ENCODE measurements at regions not wholly inside any gene's neighbourhood (a gene's known extent, or its start where the extent isn't known, plus 50 kb on each side); places are given as distances from the start of the nearest gene placed in this dataset.

GRCh38 chr2:40803900-40804299 lies 352.0 kb upstream of the SLC8A1 start:
- no peak for DNase-seq (ENCODE audit: low read depth)

- DNase-seq (ENCODE audit: low read depth), result no peak
These were observed 357.3 kb upstream of the SLC8A1 start for GRCh38 chr2:40809156-40809555.

DNA sequence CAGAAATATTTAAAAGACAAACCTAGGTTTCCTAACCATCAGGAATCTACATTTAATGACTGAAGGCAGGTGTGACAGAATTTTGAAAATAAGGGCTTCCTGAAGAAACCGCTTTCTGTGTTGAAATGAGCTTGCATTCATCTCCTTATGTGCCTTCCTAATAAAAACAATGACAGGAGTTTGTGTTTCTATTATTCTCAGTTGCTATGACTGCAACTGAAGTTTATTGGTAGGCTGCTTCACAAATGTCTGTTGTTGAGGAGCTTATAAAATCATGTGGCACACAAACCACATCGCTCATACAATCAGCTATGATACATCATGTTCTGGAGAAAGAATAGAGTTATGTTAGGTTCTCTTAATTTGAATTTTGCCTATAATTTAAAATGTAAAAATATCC lies 362.7 kb upstream of the SLC8A1 start:
- no peak for DNase-seq (ENCODE audit: low read depth)

DNA sequence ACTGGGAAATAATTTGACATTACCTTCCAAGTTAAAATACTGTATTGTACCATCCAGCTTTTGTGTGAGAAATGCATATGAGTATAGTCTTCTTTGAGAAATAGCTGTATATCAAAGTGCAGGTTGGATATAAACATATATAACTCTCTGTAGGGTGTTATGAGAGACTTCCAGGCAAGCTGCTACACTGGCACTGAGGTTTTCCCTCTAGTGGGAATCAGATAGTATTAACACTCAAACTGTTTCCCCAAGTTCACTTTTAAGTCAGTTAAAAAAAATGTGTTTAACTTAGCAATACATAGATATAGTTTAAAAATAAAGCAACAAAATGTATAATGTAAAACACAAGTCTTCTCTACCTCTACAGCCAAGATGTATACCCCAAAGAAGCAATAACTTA lies 368.4 kb upstream of the SLC8A1 start:
- no peak for DNase-seq (ENCODE audit: low read depth)

- no peak for DNase-seq (ENCODE audit: low read depth)
These were observed 371.6 kb upstream of the SLC8A1 start for GRCh38 chr2:40823478-40823877.

- no peak for DNase-seq (ENCODE audit: low read depth)
These were observed 372.4 kb upstream of the SLC8A1 start for GRCh38 chr2:40824278-40824677.

- no peak for DNase-seq (ENCODE audit: low read depth)
These were observed 375.5 kb upstream of the SLC8A1 start for GRCh38 chr2:40827392-40827791.

DNA sequence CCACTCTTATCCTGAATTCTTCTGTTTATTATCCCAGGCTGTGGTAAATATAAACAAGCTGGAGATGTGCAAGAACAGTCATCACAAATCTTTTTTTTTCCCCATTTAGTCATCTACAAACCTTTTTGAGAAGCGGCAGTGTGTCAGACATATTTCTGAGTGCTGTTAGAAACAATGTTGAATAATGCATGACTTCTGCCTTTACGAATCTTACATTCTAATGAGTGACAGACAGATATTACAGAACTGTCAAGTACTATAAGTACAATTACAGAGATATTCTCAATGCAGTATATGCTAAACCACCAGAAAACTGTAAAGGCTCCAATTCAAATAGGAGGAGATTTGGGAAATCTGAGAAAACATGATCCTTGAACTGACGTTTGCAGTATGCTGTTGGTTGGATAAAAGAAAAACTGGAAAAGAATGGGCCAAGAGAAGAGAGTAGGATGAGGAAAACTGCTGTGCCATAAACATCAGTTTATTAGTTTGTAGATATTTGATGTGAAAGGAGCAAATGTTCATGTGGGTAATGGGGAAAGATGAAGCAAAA lies 379.5 kb upstream of the SLC8A1 start:
- DNase-seq (ENCODE audit: low read depth), result no peak

DNA sequence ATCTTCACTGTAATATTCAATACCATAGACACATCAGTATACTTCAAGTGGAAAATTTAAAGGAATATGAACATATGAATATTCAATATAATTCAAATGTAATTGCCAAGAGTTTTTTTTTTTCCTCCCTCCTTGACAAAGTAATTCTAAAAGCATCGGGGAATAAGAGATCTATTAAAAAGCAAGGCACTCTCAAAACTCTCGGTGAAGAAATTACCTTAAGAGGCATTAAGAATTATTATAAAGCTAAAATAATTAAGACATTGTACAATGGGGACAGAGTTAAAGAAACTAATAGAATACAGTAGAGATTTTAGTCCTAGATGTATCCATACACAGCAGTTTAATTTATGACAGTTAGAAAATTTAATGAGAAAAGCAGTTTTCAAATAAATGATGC lies 390.0 kb upstream of the SLC8A1 start:
- DNase-seq (ENCODE audit: low read depth), result no peak

GRCh38 chr2:40844353-40845277 lies 392.7 kb upstream of the SLC8A1 start:
- DNase-seq (ENCODE audit: low read depth), result no peak

- peak; percentile 2 for DNase-seq (ENCODE audit: low read depth)
These were observed 399.8 kb upstream of the SLC8A1 start for GRCh38 chr2:40851661-40852060.

DNA sequence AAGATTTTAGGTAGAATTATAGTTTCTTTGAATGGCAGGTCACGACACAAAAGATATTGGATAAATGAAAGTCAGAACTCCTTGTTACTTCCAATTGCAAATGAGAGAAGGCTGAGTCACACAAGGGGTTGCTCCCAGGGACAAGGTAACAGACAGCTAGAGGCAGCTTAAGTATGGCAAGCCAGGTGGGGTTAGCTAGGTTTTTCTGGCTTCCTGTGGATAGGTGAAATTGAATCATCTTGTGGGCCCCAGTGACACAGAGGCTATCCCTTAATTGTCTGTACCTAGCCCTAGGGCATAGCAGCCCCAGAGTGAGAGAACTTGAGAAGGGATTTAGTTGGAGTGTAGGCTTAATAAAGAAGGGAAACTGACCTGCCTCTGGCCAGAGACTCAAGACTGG lies 407.7 kb upstream of the SLC8A1 start:
- no peak for DNase-seq (ENCODE audit: low read depth)

- DNase-seq (ENCODE audit: low read depth), result no peak
These were observed 415.9 kb upstream of the SLC8A1 start for GRCh38 chr2:40867829-40868228.

DNA sequence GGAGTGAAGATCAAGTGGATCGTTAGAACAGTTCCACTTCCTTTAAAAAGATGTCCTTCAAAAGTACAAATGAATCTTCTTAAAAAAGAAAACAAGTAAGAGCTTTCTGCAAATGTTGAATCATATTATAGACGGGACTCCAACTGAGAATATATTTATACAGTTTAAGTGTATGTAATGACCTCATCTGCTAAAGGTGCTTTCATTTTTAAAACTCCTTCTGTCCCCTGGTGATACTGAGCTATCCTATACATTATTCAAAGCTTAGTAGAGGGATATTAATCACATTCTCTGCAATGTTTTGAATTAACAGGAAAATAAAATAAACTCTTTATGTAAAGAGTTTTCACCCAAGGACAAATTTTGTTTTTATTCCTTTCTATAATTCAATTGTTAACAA lies 420.7 kb upstream of the SLC8A1 start:
- DNase-seq (ENCODE audit: low read depth), result no peak

DNA sequence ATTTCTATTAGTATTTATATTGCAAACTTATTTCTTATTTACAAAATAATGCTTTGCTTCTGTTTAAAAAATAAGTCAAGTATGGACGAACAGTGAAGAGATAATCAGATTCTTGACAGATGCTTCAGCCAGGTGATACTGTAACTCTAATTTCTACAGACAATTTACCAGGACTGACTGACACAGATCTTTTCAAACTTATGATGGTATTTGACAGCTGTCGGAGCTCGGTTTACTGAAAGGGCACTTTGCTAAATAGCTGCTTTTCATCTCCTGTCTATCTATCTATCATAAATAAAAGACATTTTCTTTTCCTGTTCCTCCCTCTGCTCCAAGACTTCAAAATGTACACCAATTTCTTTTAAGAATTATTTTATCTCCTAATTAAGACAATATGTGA lies 422.5 kb upstream of the SLC8A1 start:
- no peak for DNase-seq (ENCODE audit: low read depth)

- DNase-seq (ENCODE audit: low read depth), result no peak
These were observed 425.9 kb upstream of the SLC8A1 start for GRCh38 chr2:40877734-40878288.

- DNase-seq (ENCODE audit: low read depth), result no peak
These were observed 427.4 kb upstream of the SLC8A1 start for GRCh38 chr2:40879305-40879704.

GRCh38 chr2:40886100-40886499 lies 434.2 kb upstream of the SLC8A1 start:
- no peak for DNase-seq (ENCODE audit: low read depth)

DNA sequence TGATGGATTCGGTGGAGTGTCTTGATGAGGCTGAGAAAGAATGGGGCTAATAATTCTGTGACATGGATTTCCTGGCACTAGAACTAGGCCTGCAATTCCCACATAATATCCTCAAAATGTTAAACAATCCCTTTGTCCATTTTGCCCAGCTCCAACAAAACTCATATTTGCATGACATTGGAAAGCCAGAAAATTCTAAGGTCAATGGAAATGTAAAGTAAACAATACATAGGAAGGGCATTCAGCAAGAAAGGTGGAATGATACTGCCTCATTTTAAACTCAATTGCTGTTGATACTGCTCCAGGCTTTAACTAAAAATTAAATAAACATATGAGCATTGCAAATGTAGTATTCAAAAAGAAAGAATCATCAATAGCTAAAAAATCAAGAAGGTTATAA lies 434.8 kb upstream of the SLC8A1 start:
- no peak for DNase-seq (ENCODE audit: low read depth)

DNA sequence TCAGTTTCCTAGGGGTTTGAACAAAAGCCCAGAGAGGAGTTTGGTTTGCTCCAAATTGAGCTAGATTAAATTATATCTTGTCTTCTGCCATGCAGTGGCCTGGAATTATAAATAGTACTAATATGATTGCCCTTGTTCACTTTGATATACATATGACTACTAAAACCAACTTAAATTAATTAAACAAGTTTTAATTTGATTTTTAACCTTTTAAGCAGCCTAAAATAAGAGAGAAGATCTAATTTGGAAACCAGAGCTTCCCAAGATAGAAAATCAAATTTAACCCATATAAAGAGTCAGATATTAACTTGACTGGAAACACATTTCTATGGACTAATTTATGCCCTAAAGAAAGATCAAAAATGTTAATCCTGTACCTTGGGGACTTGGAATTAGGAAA lies 444.5 kb upstream of the SLC8A1 start:
- DNase-seq (ENCODE audit: low read depth), result no peak

DNA sequence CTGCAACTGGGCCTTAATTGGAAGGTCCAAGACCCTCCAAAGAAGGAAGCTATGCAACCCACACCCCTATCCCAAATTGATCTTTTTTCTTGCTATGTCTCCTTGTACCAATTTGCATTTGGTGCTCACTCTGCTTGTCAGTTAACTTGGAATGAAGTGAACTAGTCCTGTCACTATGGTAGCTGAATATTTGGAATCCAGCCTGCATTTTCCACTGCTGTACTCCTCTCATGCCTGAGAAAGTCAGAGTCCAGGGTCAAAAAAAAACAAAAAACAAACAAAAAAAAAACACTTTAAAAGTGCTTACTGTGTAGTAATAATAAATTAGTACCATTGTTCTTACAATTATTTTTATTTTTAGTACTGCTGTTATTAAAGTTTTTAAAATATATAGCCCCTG lies 462.8 kb upstream of the SLC8A1 start:
- DNase-seq (ENCODE audit: low read depth), result no peak

- no peak for DNase-seq (ENCODE audit: low read depth)
These were observed 463.8 kb upstream of the SLC8A1 start for GRCh38 chr2:40915651-40916050.

GRCh38 chr2:40935349-40935748 lies 483.5 kb upstream of the SLC8A1 start:
- DNase-seq (ENCODE audit: low read depth), result no peak

- no peak for DNase-seq (ENCODE audit: low read depth)
These were observed 485.4 kb upstream of the SLC8A1 start for GRCh38 chr2:40937284-40937683.
